SHP77 treated with DMSO at 0.1 percent for 48 hours (cell line): ENCODE measurements at regions not wholly inside any gene's neighbourhood (a gene's known extent, or its start where the extent isn't known, plus 50 kb on each side); places are given as distances from the start of the nearest gene placed in this dataset.

Experiments used
- DNase-seq: peaks from one replicate; lab custom pipeline; 2025; lab: John Stamatoyannopoulos, UW

DNA sequence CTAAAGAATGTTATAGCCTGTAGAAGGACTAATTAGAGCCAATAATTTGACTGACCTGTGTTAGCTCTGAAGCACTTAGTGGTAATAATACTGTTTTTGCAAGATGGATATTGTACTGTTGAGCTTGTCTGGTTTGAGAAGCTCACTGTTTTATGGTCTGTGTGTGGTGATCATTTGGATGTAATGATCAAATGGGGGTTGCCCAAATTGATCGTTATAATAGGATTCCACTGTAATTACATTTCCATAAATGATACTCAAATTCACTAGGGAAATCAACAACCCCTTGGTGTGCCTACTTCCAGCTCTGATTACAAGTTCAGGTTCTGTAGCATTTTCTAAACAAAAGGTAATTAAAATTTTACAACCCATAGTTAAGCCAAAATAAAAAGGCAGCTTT is 971.4 kb downstream of the TTLL7 start:
- no peak for DNase-seq

GRCh38 chr1:83026745-83027144 is 972.2 kb downstream of the TTLL7 start:
- no peak for DNase-seq

DNA sequence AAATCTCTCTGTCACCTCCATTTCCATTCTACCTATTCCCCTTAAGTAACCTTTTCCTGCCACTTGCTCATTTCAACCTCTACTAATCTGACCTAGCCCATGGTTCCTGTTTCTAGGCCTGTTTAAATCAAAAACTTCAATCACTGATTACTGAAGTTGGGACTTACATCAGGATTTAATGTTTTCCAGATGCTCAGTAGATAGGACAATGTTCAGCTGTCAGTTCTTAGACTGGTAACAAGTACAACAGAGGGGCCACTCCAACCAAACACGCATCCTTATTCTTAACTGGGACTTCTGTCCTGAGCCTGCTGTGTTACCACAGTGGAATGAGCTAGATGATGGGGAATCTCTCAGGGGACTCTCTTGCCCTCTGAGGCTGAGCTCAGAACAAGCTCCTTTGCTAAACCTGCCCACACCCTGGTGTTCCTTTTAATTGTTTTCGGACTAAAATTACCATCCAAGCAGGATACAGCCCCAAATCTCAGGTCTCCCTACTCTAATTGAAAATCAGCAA is 974.6 kb downstream of the TTLL7 start:
- no peak for DNase-seq

GRCh38 chr1:83023212-83023611 is 975.7 kb downstream of the TTLL7 start:
- DNase-seq: no peak

DNA sequence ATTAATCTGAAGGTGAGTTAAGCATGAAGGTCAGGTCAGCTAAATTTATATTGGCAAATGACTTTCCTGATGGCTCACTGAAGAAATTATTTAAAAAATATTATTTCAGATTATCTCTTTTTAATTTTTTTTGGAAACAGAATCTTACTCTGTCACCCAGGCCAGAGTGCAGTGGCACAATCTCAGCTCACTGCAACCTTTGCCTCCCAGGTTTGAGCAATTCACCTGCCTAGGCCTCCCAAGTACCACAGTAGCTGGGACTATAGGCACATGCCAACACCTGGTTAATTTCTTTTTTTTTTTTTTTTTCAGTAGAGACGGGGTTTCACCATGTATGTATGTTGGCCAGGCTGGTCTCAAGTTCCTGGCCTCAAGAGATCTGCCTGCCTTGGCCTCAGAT is 976.7 kb downstream of the TTLL7 start:
- DNase-seq: no peak

- DNase-seq: no peak
Observed at GRCh38 chr1:83017701-83018100, 981.2 kb downstream of the TTLL7 start.

DNA sequence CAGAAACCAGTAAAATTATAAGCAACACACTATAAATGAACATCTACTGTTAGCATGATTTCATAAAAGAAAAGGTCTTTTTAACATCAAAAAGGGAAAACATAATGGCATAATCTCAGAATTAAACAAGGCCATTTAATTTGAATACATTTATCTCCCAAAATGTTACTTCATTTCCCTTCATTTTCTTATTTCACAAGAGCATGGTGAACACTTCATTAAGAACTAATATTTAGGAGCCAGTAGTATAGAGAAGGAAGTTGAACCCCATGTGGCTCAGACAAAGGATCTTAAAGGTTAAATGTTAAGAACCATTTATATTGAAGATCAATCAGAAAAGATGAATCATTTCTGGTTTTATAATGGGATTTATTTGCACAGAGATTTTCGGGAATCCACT is 981.7 kb downstream of the TTLL7 start:
- DNase-seq: no peak

- no peak for DNase-seq
Observed at GRCh38 chr1:83016354-83016849, 982.5 kb downstream of the TTLL7 start.

DNA sequence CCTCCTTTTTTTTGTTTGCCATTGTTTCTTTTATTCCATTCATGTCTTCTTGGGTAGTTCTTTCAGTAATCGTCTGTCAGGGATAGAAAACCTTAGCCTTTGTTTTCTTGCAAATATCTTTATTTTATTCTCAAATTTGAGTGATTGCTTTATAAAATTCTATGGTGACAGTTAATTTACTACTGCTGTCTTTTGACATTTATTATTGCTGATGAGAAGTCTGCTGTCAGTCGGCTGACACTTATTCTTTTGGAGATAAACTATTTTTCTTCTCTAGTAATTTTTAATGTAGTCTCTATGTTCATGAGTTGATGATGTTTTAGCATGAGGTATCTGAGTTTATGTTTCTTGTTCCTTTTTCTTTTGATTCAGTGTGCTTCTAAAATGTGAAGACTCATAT is 983.8 kb downstream of the TTLL7 start:
- no peak for DNase-seq

DNA sequence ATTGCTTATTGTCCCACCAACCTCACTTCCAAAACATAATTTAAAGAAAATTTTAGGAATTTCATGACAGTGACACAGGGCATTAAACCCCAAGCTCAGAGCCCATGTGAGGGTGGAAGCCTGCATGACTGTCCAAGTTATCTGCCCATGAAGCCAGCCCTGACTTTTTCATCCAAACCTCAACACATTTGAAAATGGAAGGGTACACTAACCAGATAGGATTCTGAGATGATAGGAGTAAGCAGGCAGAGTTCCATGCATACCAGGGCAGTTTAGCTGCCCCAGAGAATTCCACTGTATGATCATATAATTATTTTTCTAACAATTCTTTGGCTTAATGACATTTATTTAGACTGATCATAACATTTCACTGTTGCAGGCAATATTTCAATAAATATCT is 986.0 kb downstream of the TTLL7 start:
- no peak for DNase-seq

DNA sequence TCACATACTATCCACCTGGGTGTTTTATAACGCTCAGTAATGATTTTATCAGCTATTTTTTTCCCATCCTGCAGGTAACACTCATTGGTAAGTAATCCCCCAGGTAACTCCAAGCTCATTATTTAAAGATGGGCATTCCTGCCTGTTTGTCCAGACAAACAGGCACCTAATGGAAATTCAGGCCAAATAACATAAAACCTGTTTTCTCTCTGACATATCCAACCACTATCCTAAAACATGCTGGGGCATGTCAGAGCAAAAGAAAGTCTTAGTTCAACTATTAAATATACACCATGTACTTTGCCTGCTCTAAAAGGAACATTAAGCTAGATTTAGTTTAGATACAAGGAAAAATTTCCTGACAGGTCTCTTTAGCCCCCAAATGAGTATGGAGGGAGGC is 987.7 kb downstream of the TTLL7 start:
- DNase-seq: no peak

DNA sequence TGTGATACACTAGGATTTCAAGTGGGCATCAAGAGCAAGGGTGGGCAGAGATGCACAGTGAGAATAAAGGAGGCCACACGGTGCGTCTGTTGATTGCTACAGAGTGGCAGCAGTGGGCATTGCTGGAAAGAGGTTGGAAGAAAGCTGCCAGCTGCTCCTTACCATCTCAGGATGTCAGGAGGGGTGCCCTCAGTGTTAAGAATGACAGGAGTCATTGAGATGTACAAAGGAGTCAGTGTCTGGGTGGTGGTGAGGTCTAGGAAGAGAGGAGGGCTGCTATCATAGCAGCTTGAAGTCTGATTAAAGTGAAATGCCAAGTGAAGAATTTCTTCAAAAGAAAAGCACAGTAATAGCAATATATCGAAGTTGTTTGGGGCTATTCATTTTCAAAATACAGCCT is 992.7 kb downstream of the TTLL7 start:
- no peak for DNase-seq

GRCh38 chr1:83000286-83000685 is 998.6 kb downstream of the TTLL7 start:
- no peak for DNase-seq

DNA sequence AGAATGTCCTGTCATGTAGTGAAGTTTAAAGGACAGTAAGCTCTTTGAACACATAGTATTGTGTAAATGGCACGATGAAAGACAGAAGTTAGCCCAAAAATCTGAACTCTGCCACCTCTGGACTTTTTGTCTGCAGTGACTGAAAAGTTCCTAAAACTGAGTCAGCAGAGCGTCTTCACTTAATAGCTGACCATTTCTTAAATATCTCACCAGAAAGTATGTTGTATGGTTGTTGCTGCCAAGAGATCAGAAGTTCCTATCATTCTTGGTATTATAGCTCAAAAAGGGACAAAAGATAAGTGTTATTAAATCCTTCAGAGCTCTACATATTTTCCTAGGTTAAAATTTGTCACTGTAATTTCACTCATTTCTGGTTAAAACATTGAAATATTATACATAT is 1003.0 kb downstream of the TTLL7 start:
- no peak for DNase-seq

GRCh38 chr1:82994616-82995263 is 1004.2 kb downstream of the TTLL7 start:
- DNase-seq: no peak

GRCh38 chr1:82991569-82991968 is 1007.4 kb downstream of the TTLL7 start:
- no peak for DNase-seq

- peak; percentile 55 for DNase-seq
Observed at GRCh38 chr1:82979593-82980236, 1019.2 kb downstream of the TTLL7 start.

DNA sequence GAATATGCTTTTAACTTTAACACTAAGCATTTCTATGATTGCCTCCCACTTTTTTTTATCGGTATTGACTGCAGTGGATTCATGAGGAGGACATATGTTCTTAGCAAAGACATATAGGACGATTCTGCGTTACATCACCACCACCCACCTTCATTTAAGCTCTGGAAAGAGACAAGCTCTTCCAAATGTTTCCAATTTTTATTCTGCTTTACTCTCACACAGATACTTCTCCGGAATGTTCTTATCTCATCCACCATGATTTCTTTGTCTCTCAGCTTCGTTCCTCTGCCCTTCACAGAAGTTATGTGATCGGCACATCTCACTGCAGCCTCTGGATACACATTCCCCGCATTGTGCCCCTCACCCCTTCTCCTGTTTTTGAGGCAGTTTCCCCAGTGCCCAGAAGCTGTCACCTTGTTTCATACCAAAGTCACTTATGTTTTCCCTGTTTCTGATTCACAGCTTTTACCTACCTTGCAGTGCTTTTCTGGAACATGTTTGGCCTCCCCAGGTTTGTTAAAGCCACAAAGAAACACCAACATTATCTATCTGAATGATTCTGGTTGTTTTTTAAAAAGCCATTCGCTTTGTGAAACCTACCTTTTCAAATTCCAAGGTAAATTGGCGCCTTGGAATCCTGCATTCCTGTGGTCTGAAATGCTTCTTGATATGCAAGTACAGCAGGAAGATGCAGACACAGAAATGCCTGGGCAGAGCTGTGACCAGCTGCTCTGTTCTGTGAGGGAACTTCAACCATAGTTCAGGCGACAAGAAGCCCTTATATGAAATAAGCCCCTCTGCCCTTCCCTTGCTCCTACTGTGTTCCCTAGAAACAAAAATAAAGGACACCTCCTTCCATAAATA is 1020.2 kb downstream of the TTLL7 start:
- no peak for DNase-seq

GRCh38 chr1:82972841-82973553 is 1025.9 kb downstream of the TTLL7 start:
- no peak for DNase-seq

GRCh38 chr1:82969340-82969739 is 1029.6 kb downstream of the TTLL7 start:
- no peak for DNase-seq

DNA sequence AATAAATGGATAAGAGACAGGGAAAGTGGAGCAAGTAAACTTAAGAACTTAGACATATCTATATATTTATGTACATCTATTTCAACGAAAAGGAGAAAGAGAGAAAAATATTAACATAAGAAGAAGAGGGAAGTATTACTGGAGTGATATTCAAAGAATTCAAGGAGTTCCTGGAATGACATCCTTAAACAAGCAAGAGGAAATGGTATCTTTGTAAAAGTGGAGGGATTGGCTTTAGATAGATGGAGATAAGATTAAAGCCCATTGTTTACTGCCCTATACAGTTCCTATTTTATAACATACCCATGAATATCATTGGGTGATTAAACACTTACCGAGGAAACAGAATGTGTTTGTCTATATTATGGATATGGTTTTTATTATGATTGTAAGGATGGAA is 1036.3 kb downstream of the TTLL7 start:
- no peak for DNase-seq

DNA sequence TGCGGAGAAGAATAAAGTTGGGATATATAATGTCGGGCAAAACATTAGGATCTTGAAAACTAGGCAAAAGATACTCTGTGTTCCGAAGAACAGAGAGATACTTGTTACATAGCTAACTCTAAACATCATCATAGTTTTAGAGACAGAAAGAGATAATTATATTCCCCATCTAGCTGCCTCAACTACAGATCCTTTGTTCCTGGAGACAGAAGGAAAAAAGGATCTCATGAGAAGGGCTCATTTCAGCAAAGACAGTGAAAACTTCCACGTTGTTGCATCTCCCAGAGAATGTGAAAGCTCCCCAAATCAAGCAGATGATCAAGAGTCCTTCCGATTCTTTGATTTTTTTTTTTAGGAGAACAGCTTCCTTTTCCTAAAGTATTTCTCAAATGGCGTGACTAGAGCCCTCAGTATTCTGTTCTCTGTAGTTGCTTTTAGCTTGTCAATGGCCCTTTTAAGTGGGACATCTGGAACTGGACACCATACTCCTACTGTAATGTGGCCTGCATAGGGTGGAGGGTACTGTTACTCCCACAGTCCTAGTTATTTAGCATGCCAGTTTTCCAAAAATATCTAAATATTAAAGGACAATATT is 1048.2 kb downstream of the TTLL7 start:
- no peak for DNase-seq
